ENCODE measurements at regions not wholly inside any gene's neighbourhood (a gene's known extent, or its start where the extent isn't known, plus 50 kb on each side); places are given as distances from the start of the nearest gene placed in this dataset.

DNA sequence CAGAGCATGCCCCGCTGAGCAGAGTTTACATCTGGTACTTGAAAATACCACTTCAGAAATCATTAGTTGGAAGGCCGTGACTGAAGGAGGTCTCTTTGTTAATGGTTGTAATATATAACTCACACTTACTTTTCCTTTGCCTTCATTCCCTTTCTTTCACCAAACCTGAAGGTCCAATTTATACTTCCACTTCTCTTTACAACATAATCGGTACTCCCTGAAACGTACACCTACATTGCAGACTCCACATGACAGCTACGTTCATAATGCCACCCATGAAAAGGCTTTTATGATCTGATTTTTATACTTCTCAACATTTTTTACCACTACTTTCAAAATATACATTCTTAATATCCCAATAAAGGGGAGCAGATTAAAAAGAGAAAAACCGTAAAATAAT lies 298.7 kb downstream of the C4orf33 start:
- TF ChIP-seq, protein P1, sequence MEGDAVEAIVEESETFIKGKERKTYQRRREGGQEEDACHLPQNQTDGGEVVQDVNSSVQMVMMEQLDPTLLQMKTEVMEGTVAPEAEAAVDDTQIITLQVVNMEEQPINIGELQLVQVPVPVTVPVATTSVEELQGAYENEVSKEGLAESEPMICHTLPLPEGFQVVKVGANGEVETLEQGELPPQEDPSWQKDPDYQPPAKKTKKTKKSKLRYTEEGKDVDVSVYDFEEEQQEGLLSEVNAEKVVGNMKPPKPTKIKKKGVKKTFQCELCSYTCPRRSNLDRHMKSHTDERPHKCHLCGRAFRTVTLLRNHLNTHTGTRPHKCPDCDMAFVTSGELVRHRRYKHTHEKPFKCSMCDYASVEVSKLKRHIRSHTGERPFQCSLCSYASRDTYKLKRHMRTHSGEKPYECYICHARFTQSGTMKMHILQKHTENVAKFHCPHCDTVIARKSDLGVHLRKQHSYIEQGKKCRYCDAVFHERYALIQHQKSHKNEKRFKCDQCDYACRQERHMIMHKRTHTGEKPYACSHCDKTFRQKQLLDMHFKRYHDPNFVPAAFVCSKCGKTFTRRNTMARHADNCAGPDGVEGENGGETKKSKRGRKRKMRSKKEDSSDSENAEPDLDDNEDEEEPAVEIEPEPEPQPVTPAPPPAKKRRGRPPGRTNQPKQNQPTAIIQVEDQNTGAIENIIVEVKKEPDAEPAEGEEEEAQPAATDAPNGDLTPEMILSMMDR (IDR thresholded peaks at IDR 0.05) = no peak
- no peak for TF ChIP-seq EZH2 (IDR thresholded peaks at IDR 0.05; ENCODE audit: borderline replicate concordance, insufficient read depth, low read depth, low read length, poor library complexity, severe bottlenecking)

Data from B cell (primary cell).